SKM-1 (cell line): ENCODE measurements at regions not wholly inside any gene's neighbourhood (a gene's known extent, or its start where the extent isn't known, plus 50 kb on each side); places are given as distances from the start of the nearest gene placed in this dataset.
"Not testable (repeated sequence)": the region's sequence is repeated elsewhere in the genome, so short reads cannot be mapped to it uniquely, and the experiment has no call there.

Source experiments
- DNase-seq: peaks from one replicate; lab custom pipeline; 2025; ENCODE audit not compliant: unreplicated experiment; lab: John Stamatoyannopoulos, UW

DNA sequence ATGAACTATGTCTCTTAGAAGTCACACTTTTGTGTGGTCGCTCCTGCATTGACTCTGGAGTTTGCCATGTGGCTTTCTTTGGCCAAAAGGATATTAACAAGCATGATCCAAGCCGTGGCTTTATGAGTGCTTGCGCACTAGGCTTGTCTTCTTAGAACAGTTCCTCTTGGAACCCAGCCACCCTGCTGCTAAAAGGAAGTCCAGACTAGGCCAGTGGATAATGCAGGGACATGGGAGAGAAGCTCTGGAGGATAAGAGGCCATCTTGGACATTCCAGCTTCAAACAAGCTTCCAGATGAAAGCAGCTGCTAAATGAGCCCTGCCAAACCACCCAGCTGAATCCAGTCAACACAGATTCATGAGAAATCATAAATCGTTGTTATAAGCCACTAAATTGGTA is 346.4 kb downstream of the CDC5L start:
- DNase-seq, result no peak

DNA sequence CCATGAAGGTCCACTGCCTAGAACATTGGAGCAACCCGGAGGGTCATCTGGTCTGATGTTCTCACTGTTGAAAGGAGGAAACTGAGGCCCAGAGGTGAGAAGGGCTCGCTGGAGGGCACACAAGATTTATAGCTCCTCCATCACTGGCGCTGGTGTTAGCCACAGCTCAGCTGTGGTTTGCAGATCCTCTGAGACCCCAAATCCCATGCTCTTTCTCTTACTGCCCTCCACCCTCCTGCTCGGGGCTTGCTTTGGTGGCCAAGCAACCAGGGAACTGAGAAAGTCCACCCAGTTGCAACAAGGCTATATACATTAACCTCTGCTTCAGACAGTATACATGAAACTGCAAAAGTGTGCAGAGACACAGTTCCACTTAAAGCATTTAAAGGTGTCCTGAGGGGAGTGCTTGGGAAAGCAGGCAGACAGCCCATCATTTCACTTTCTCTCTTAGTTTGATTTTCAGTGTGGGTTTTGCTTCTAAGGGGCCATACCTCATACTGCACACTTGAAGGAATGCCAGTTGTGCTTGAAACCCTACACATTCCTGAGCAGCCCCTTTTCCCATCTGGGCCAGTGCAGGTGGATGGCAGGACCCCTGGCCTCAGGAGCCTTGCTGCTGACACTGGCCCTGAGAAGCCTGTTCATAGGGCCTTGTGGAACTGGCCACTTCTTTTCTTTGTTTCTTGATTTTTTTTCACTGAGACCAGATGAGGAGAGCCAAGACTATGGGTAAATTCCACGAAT is 347.6 kb downstream of the CDC5L start:
- DNase-seq, result no peak

DNA sequence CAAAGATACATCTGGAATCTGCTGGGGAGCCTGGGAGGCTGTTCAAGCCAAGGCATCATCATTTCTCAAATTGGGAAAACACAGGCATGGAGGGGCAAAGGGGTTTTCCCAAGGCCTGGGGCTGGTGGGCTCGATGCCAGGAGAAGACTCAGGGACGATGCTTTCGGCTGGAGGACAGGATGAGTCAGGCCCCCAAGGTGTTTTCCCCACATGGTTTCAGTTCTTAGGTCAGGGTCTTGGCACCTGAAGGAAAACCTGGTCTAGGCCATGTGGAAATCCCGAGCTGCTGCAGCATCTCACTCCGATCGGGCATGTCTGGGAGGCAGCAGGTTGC is 348.1 kb downstream of the CDC5L start:
- DNase-seq, result no peak

DNA sequence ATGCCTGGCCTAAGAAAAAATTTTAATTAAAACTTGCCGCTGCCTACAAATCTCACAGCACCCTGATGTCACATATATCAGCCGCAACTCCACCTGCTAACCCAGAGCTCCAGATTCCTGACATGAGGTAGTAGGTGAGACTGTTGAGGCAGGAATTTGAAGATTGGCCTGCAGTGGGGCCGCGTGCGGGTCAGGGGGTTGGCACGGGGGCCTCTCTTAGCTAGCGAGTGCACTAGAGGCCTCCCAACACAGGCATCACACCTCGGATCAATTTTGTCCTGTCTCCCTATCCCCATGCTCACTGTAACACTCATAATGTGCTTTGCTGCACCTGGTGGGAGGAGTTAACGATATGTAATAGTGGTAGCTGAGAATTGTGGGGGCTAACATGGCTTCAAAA is 349.8 kb downstream of the CDC5L start:
- no peak for DNase-seq

DNA sequence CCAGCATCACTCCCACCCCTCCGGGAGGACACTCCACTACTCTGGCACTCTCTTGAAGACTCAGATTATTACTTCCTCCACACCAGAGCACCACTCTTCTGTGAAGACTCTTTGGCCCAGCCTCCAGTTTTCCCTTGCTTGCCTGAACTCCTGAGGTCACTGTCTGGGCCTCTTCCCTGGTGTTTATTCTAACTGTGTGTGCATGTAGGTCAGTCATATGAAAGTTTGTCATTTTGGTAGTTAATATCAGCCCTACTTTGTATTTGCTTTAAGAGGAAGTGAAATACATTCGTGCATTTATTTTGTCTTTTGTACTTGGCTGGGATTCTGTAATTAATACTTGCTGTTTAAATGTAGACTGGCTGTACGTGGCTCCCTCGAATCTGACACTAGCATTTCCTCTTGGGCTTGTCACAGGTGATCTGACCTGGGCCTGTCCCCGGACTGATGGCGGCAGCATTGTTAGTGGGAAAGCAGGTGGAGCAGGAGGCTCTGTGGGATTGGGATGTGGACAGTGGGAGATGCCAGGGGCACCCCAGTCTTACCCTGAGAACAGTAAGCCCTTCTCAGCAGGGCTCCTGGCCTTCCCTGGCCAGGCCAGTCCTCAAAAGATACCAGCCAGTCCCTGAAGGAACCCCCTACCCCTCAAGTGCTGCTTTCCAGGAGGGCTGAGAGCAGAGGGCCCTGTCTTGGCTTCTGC is 350.5 kb downstream of the CDC5L start:
- no peak for DNase-seq

DNA sequence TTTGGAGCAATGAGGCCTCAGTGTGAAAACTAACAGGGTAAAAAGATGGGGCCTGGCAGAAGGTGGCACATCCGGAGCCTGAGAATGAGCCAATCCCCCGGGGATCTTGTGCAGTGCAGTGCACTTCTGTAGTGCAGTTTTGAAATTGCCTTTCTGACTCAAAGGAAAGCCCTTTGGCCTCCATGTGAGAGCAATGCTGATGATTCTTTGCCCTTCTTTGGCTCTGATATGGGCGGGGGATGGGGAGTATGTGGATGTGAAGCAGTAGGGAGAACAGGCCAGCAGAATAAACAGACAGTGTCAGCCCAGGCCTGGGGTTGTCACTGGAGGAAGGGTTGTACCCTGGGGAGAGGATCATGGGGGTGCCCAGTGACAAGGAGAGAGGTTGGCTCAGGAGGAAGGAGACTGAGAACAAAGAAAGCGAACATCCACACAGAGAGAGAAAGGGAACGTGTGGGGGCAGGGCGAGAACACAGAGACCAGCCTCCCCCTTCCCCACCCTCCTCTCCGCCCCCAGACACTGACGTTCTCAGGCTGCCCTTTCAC is 351.2 kb downstream of the CDC5L start:
- DNase-seq, result no peak

DNA sequence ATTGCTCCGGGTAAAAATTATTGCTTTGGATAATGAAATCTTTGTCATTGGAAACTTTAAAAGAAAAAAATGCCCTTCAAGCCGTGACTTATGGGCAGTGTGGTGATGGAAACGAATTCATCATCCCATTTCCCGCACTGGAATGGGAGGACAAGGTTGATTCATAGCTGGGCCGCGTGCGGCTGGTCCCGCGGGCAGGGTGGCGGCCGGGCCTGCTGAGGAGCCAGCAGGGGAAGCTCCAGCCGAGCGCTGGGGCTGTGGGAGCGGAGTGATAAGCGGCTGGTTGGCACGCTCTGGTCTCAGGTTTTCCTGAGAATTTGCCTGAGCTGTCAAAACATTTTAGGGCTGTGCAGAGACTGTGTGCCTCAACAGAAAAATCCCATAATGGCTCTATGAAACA is 351.7 kb downstream of the CDC5L start:
- no peak for DNase-seq

DNA sequence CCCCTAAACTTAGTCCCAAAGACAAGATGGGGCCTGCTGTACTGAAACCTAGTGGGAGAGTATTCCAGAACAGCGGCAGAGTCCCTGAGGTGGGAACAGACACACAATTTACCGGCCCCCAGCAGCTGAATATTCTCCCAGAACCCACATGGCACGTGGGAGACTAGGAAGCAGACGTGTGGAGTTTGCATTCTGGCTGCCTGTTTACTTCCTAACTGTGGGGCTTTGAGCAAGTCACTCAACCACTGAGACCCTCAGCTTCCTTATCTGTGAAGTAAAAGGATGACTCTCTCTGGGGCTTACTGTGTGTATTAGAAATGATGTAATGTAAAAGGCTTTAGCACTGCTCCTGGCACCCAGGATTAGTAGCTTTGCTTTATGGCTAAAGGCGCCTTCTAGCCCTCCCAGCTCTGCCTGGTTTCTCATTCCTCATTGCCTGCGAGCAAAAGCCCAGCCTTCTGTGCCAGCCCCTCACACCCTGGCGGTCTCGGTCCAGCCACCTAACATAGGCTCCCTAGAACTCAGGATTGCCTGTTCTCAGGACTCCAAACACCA is 353.1 kb downstream of the CDC5L start:
- DNase-seq, result no peak

DNA sequence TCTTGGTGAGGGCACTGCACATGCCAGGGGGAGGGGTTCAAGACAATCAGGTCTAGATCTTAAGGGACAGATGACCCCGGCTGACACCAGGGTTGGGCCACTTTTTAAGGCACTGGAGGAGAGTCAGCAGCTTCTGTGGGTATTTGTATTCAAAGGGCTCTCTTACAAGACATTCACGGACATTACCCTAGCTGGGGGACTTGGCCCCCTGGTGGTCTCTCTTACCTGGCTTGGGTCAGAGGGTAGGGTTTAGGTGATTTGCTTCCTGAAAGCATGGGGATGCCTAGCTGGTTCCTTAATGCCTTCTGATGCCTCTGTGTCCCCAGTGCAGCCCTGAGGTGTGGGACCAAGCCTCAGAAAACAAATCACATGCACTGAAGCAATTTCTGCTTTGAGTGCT is 354.7 kb downstream of the CDC5L start:
- no peak for DNase-seq

DNA sequence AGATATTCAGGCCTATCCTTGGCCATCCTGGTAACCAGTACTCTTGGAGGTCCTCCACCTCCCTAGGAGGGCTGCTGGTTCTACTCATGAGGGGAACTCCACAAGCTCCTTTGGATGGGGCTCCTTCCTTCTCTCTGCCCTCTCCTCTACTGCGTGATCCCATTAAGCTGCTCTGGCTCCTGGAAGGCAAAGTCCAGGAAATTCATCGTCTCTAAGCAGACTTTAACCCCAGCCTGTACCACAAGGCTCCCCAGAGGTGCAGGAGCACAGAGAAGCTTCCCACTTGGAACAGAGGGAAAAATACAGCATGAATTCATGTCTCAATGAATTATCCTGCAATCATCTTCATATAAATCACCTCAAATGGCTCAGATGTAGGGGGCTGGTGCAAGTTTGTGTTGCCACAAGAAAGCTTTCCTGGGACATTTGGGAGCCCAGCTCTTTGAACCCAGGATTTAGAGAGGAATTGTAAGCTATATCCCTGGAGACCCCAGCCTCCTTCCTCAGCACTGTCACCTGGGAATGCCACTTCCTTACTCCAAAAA is 355.4 kb downstream of the CDC5L start:
- no peak for DNase-seq

DNA sequence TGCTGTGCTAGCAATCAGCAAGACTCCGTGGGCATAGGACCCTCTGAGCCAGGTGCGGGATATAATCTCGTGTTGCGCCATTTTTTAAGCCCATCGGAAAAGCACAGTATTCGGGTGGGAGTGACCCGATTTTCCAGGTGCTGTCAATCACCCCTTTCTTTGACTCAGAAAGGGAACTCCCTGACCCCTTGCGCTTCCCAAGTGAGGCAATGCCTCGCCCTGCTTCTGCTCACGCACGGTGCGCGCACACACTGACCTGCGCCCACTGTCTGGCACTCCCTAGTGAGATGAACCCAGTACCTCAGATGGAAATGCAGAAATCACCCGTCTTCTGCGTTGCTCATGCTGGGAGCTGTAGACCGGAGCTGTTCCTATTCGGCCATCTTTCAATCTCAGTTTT is 372.6 kb downstream of the CDC5L start:
- not testable (repeated sequence) for DNase-seq

DNA sequence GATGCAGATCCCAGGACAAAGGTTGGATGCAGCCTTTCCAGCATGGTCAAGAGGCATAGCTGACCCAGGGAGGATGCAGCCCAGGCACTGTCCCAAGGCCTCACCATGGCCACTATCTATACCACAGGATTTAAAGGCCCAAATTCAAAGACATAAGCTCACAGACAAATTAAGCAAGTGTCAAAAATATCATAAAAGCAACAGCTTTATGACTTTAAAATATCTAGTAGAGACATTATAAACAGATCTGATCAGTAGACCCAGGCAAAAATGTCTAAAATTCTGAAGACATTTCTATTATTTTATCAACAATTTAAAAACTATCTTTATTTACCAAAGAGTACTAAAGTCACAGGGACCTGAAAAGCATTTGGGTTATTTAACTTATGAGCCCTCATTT is 373.5 kb downstream of the CDC5L start:
- no peak for DNase-seq

DNA sequence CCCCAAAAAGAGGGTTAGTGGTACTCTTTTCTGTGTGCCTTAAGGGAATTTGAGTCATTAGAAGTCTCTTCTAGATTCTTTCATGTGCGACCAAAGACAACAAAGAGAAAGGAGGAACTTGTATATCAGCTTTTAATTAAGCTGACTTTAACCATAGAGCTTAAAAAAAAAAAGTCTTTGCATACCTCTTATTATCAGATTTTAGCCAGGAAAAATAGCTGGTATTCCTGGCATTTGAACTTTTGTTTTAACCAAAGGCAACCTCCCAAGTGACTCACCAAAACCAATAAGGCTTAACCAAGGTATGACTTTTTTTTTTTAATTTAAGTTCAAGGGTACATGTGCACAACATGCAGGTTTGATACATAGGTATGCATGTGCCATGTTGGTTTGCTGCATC is 375.0 kb downstream of the CDC5L start:
- DNase-seq, result no peak

DNA sequence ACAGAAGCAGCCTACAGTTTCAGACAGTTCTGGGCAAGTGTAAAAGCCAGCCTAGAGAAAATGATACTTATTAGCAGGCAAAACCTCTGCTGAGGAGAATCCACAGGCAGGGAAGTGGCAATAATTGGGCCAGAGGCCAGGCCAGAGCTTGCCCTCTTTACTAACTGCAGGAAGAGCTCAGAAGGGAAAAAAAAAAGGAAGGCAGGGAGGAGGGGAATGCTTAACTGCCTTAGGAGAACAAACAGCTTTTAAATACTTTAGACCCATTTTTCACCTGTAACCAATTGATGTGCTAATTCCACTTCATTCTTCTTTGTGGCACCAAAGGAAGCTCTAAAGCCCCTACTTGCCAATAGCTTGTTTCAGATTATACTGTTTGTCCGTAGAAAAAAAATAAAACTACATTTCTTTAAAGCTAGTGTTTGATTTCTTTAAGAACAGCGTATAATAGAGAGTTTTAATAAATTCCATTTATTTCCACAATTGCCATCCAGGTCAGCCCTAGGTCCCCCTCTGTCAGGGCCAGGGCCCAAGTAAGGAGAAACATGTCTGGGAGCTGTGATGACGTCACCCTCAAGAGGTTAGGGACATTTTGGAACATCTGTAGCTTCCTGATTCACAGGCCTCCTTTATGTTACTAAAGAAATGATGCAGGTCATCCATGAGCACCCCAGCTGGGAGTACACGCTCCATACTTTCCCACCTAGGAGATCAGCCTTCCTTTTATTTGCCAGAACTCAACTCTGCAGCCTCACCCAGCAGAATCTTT is 384.3 kb downstream of the CDC5L start:
- DNase-seq, result no peak

DNA sequence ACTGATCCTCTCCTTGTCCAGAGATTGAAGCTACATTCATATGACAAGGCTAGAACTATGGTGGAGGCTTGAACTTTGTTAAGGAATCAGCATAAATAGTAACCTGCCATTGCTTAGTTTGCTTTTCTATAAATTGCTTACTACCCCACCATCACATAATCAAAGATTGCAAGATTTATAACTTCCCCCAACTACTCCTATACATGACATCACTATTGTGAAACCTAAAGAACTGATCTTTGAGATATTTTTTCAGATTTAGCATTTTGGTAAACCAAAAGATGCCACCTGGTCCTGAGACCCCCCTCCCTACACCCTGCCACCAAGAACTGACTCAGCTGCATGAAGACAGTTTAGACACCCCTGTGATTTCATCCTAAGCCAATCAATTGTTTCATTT is 385.3 kb downstream of the CDC5L start:
- DNase-seq, result no peak

DNA sequence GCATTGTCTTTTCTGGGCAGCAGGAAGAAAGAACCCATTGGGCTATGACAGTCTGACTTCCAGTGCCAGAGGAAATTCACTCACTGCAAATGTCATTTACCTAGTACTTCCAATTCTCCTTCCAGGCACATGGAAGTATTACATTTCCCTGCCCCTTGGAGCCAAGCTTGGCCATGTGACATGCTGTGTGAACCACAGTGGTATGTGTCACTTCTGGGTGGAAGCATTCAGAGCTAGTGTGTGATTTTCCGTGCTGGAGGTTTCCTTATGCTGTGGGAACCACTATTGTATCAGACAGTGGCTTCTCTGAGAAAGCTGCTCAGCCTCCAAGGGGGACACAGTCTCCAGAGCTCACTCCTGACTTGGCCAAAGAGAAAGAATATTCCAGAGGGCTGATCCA is 387.6 kb downstream of the CDC5L start:
- DNase-seq, result no peak

DNA sequence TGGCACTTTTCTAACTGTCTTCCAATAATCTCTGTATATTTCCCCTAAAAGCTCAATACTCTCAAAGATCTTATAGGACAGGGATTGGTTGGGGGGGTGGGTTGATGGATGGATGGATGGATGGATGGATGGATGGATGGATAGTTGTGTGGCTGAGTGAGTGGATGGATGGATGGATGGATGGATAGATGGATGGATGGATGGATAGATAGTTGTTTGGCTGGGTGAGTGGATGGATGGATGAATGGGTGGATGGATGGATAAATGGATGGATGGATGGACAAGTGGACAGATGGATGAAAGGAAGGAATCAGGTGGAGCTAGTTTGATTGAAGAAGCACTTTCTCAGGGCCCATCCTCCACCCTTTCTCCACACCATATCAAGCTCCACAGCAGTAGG is 388.8 kb downstream of the CDC5L start:
- no peak for DNase-seq

DNA sequence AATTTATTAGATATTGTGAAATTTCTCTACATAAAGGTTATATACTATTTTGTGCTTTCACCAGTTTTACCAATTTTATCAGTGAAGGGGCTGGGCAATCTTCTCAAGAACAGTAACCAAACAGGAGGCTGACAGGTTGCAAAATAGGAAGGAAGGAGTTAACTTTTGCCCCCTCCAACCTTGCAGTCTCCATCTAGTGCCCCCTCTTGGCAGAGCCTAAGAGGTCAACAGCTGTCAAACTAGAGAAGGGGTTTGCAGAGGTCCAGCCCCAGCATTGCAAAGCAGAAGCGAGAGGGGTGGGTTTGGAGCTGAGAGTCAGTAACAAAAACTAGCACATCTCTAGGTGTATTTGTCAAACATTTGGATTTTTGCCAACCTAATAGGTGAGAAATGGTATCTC is 391.0 kb downstream of the CDC5L start:
- DNase-seq, result no peak
